ENCODE measurements at regions not wholly inside any gene's neighbourhood (a gene's known extent, or its start where the extent isn't known, plus 50 kb on each side); places are given as distances from the start of the nearest gene placed in this dataset.

DNA sequence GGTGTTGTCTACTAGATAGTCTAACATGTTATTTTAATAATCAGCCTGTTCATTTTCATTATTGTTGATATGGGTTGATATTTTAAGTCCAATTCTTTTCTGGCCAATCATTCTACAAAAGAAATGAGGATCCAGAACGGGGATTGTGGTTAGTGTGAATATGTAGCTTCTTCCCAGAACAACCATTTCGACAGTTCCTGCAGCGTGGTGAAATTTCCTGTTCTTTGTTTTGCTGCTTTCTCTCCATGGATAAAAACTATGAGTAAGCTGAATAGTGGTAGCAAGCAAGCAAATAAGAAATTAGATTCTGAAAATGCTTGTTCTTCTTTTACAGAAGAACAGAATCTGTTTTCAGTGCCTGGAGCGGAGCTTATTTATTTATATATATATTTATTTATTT, 65.5 kb upstream of the F13A1 start:
- peaks cover 51% of the 10 kb centered on the region for H3K4me1 ChIP-seq (ENCODE audit: control insufficient read depth, low read length)

GRCh38 chr6:6390849-6391602, 70.6 kb upstream of the F13A1 start:
- Histone ChIP-seq H3K9me3 (ENCODE audit: control insufficient read depth, insufficient read depth, low read length) (no peaks in the 10 kb centered on the region), H3F3A (ENCODE audit: control insufficient read depth, insufficient read depth) (0 out of 2 replicates have a peak, but pooled peaks cover 3% of the 10 kb centered on the region), H3K9me2 (replicated peaks; ENCODE audit: control insufficient read depth, low read length) (no peaks in the 10 kb centered on the region), H3K27me3 (ENCODE audit: control insufficient read depth, low read length) (no peaks in the 10 kb centered on the region), H4K20me1 (ENCODE audit: control insufficient read depth, insufficient read depth, low read depth, low read length) (no peaks in the 10 kb centered on the region), H3K4me3 (ENCODE audit: low read length) (peak overlapping the region; percentile 55), H3K79me2 (ENCODE audit: control insufficient read depth, low read length) (no peaks in the 10 kb centered on the region), H3K27ac (ENCODE audit: low read depth, low read length) (peak overlapping the region; percentile 71), H3K4me2 (ENCODE audit: low read length) (peak overlapping the region; percentile 77), H3K4me1 (ENCODE audit: control insufficient read depth, low read length) (peaks cover 83% of the 10 kb centered on the region), H3K36me3 (ENCODE audit: control insufficient read depth, low read length) (peaks cover 5% of the 10 kb centered on the region)
- TF ChIP-seq, protein P1, sequence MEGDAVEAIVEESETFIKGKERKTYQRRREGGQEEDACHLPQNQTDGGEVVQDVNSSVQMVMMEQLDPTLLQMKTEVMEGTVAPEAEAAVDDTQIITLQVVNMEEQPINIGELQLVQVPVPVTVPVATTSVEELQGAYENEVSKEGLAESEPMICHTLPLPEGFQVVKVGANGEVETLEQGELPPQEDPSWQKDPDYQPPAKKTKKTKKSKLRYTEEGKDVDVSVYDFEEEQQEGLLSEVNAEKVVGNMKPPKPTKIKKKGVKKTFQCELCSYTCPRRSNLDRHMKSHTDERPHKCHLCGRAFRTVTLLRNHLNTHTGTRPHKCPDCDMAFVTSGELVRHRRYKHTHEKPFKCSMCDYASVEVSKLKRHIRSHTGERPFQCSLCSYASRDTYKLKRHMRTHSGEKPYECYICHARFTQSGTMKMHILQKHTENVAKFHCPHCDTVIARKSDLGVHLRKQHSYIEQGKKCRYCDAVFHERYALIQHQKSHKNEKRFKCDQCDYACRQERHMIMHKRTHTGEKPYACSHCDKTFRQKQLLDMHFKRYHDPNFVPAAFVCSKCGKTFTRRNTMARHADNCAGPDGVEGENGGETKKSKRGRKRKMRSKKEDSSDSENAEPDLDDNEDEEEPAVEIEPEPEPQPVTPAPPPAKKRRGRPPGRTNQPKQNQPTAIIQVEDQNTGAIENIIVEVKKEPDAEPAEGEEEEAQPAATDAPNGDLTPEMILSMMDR (IDR thresholded peaks at IDR 0.05; ENCODE audit: low read depth, low read length, poor library complexity, severe bottlenecking): no peak
- no peak for TF ChIP-seq EZH2phosphoT487 (IDR thresholded peaks at IDR 0.05; ENCODE audit: borderline replicate concordance, low read length)

More for the DNA sequence above, 65.5 kb upstream of the F13A1 start:
- Histone ChIP-seq H3K27ac (ENCODE audit: low read depth, low read length) (no peak overlapping the region), H3K27me3 (ENCODE audit: control insufficient read depth, low read length) (no peaks in the 10 kb centered on the region), H3K79me2 (ENCODE audit: control insufficient read depth, low read length) (no peaks in the 10 kb centered on the region), H3K36me3 (ENCODE audit: control insufficient read depth, low read length) (no peaks in the 10 kb centered on the region; the same call in 1 of the 2 replicates), H3K9me3 (ENCODE audit: control insufficient read depth, insufficient read depth, low read length) (no peaks in the 10 kb centered on the region), H3K4me3 (ENCODE audit: low read length) (no peak overlapping the region), H3K4me2 (ENCODE audit: low read length) (no peak overlapping the region), H3K9me2 (replicated peaks; ENCODE audit: control insufficient read depth, low read length) (no peaks in the 10 kb centered on the region), H3F3A (ENCODE audit: control insufficient read depth, insufficient read depth) (no peaks in the 10 kb centered on the region), H4K20me1 (ENCODE audit: control insufficient read depth, insufficient read depth, low read depth, low read length) (no peaks in the 10 kb centered on the region)
- no peak for TF ChIP-seq EZH2phosphoT487 (IDR thresholded peaks at IDR 0.05; ENCODE audit: borderline replicate concordance, low read length)
- TF ChIP-seq, protein P1 (IDR thresholded peaks at IDR 0.05; ENCODE audit: low read depth, low read length, poor library complexity, severe bottlenecking): no peak

DNA sequence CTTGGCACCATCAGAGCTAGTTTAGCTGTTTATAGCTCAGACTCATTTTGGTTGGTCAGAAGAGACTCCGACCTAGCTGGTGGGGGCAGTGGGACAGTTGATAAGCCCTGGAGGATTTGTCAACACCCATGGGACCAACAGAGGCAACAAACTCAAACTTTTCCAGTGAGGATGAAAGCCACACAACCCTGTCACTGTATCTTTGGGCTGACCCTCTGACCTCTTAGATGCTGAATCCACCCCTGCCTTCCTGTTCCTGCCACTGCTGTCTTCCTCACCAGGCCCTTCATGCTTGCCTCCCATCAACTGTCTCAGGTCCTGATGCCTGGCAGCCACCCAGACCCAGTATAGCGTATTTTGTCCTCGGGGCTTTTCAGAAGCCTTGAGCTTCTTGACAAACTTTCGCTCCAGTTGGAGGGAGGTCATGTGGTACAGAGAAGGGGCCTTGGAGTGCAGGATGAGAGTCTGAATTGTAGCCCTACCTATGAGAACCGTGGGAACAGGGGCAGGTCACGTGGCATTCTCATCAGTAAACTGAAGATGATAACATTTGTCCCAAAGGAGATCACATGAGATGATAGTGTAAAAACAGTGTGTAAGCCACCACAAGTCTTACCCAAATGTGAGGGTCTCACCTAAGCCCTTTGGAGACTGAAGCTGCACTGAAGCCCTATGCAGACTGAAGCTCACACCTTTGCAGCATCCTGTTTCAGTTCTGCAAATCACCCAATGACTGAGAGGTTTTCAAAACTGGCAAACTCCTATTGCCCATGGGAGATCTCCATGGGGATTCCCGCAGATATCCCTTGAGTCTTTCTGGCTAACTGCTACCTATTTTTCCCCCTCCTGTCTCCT, 72.0 kb upstream of the F13A1 start:
- peak overlapping the region; percentile 58 for H3K4me2 ChIP-seq (ENCODE audit: low read length)
- peak overlapping the region; percentile 64 for H3K27ac ChIP-seq (ENCODE audit: low read depth, low read length)

More for the DNA sequence above, 72.0 kb upstream of the F13A1 start:
- TF ChIP-seq EZH2phosphoT487 (IDR thresholded peaks at IDR 0.05; ENCODE audit: borderline replicate concordance, low read length): no peak
- H3K9me2 ChIP-seq (replicated peaks; ENCODE audit: control insufficient read depth, low read length): no peaks in the 10 kb centered on the region
- H3F3A ChIP-seq (ENCODE audit: control insufficient read depth, insufficient read depth): 0 out of 2 replicates have a peak, but pooled peaks cover 3% of the 10 kb centered on the region
- peaks cover 69% of the 10 kb centered on the region for H3K4me1 ChIP-seq (ENCODE audit: control insufficient read depth, low read length)
- no peaks in the 10 kb centered on the region for H3K79me2 ChIP-seq (ENCODE audit: control insufficient read depth, low read length)
- peak overlapping the region; percentile 36 for H3K4me3 ChIP-seq (ENCODE audit: low read length)
- peaks cover 5% of the 10 kb centered on the region for H3K36me3 ChIP-seq (ENCODE audit: control insufficient read depth, low read length)
- no peaks in the 10 kb centered on the region for H4K20me1 ChIP-seq (ENCODE audit: control insufficient read depth, insufficient read depth, low read depth, low read length)
- H3K9me3 ChIP-seq (ENCODE audit: control insufficient read depth, insufficient read depth, low read length): no peaks in the 10 kb centered on the region
- no peaks in the 10 kb centered on the region for H3K27me3 ChIP-seq (ENCODE audit: control insufficient read depth, low read length)
